ENCODE measurements at regions not wholly inside any gene's neighbourhood (a gene's known extent, or its start where the extent isn't known, plus 50 kb on each side); places are given as distances from the start of the nearest gene placed in this dataset.

GRCh38 chr6:14852375-14852774, 393.5 kb upstream of the JARID2 start:
- WGBS, 3 donors: 91 to 95% (median 93%) methylated on average over 5 of the region's 5 CpGs
- intact Hi-C loops (cut with DNase I): no loop called here
- Histone ChIP-seq H3K36me3 (ENCODE audit: insufficient read depth in 1 of 2, low read depth in 1 of 2) (no peaks in the 10 kb centered on the region), H3K27me3 (ENCODE audit: insufficient read depth in 3 of 3, low read length in 2 of 3) (no peaks in the 10 kb centered on the region), H3K4me3 (no peak overlapping the region), H3K4me1 (no peaks in the 10 kb centered on the region), H3K9me3 (no peaks in the 10 kb centered on the region), H3K27ac (no peak overlapping the region)
- no peak for TF ChIP-seq CTCF (IDR thresholded peaks at IDR 0.05)
- no peak for ATAC-seq
- no peak for DNase-seq

GRCh38 chr6:14856177-14856576, 389.7 kb upstream of the JARID2 start:
- intact Hi-C loops (cut with DNase I): no loop called here
- WGBS, 3 donors: 77 to 83% (median 79%) methylated on average over 7 of the region's 7 CpGs
- H3K4me3 ChIP-seq: no peak overlapping the region
- H3K27me3 ChIP-seq (ENCODE audit: insufficient read depth in 3 of 3, low read length in 2 of 3): no peaks in the 10 kb centered on the region
- ATAC-seq (no peak), DNase-seq (no peak)
- H3K9me3 ChIP-seq: no peaks in the 10 kb centered on the region
- no peak for TF ChIP-seq CTCF (IDR thresholded peaks at IDR 0.05)
- H3K27ac ChIP-seq: no peak overlapping the region
- H3K4me1 ChIP-seq: no peaks in the 10 kb centered on the region
- no peaks in the 10 kb centered on the region for H3K36me3 ChIP-seq (ENCODE audit: insufficient read depth in 1 of 2, low read depth in 1 of 2)

- 88 to 96% (median 94%) methylated on average over 9 of the region's 9 CpGs for WGBS, 3 donors
- H3K27ac ChIP-seq: no peak overlapping the region
- no peaks in the 10 kb centered on the region for H3K27me3 ChIP-seq (ENCODE audit: insufficient read depth in 3 of 3, low read length in 2 of 3)
- intact Hi-C loops (cut with DNase I): no loop called here
- ATAC-seq (no peak), DNase-seq (no peak)
- no peak for TF ChIP-seq CTCF (IDR thresholded peaks at IDR 0.05)
- H3K36me3 ChIP-seq (ENCODE audit: insufficient read depth in 1 of 2, low read depth in 1 of 2): no peaks in the 10 kb centered on the region
- H3K4me1 ChIP-seq: no peaks in the 10 kb centered on the region
- no peaks in the 10 kb centered on the region for H3K9me3 ChIP-seq
- no peak overlapping the region for H3K4me3 ChIP-seq
Measured at GRCh38 chr6:14857001-14857400, 388.9 kb upstream of the JARID2 start.

GRCh38 chr6:14857501-14857900, 388.4 kb upstream of the JARID2 start:
- Histone ChIP-seq H3K27me3 (ENCODE audit: insufficient read depth in 3 of 3, low read length in 2 of 3) (no peaks in the 10 kb centered on the region), H3K27ac (no peak overlapping the region), H3K4me1 (no peaks in the 10 kb centered on the region), H3K4me3 (no peak overlapping the region), H3K36me3 (ENCODE audit: insufficient read depth in 1 of 2, low read depth in 1 of 2) (no peaks in the 10 kb centered on the region), H3K9me3 (no peaks in the 10 kb centered on the region)
- ATAC-seq: no peak
- no peak for TF ChIP-seq CTCF (IDR thresholded peaks at IDR 0.05)
- peak in 1 of 2 donors; percentile 57 for DNase-seq
- intact Hi-C loops (cut with DNase I): no loop called here
- WGBS, 3 donors: 84 to 86% (median 85%) methylated on average over 16 of the region's 16 CpGs

GRCh38 chr6:14858808-14859207, 387.1 kb upstream of the JARID2 start:
- no peak for TF ChIP-seq CTCF (IDR thresholded peaks at IDR 0.05)
- H3K4me3 ChIP-seq: no peak overlapping the region
- no peaks in the 10 kb centered on the region for H3K9me3 ChIP-seq
- intact Hi-C loops (cut with DNase I): no loop called here
- no peak overlapping the region for H3K27ac ChIP-seq
- 77 to 90% (median 79%) methylated on average over 4 of the region's 4 CpGs for WGBS, 3 donors
- no peaks in the 10 kb centered on the region for H3K36me3 ChIP-seq (ENCODE audit: insufficient read depth in 1 of 2, low read depth in 1 of 2)
- no peaks in the 10 kb centered on the region for H3K27me3 ChIP-seq (ENCODE audit: insufficient read depth in 3 of 3, low read length in 2 of 3)
- no peak for DNase-seq
- no peak for ATAC-seq
- no peaks in the 10 kb centered on the region for H3K4me1 ChIP-seq
